AG10803 (cell line): ENCODE measurements at regions not wholly inside any gene's neighbourhood (a gene's known extent, or its start where the extent isn't known, plus 50 kb on each side); places are given as distances from the start of the nearest gene placed in this dataset.

ENCODE experiments used
- DNase-seq: peaks from one replicate; pipeline ENCODE4 v3.0.0; 2010; ENCODE audit warnings: low read depth
- H3K4me3 ChIP-seq: 2 replicates; pipeline ENCODE4 v1.5.1; 2011; ENCODE audit warnings: mild to moderate bottlenecking, low read length, control low read depth
- TF ChIP-seq, protein P1 (sequence below): conservative IDR thresholded peaks from 2 replicates; pipeline ENCODE4 v1.5.1; 2011; ENCODE audit warnings: mild to moderate bottlenecking, low read length, control low read depth, inconsistent platforms

DNA sequence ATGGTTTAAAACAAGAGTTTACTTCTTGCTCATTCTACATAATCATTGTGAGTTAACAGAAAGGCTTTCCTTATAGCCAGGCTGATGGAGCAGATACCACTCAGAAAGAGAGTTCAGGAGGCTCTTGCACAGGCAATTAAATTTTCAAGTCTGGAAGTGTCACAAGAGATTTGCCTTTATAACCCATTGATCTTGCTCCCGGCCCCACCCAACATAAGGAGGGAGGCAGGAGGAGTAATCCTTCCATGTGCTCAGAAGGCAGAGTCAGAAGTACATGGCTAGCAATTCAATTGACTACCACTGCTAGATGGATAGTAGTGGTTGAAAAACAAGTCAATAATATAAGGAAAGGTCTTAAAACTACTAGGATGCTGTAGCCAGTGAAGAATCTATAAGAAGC lies 346.3 kb upstream of the CDH11 start:
- H3K4me3 ChIP-seq: no peak overlapping the region
- TF ChIP-seq, protein P1, sequence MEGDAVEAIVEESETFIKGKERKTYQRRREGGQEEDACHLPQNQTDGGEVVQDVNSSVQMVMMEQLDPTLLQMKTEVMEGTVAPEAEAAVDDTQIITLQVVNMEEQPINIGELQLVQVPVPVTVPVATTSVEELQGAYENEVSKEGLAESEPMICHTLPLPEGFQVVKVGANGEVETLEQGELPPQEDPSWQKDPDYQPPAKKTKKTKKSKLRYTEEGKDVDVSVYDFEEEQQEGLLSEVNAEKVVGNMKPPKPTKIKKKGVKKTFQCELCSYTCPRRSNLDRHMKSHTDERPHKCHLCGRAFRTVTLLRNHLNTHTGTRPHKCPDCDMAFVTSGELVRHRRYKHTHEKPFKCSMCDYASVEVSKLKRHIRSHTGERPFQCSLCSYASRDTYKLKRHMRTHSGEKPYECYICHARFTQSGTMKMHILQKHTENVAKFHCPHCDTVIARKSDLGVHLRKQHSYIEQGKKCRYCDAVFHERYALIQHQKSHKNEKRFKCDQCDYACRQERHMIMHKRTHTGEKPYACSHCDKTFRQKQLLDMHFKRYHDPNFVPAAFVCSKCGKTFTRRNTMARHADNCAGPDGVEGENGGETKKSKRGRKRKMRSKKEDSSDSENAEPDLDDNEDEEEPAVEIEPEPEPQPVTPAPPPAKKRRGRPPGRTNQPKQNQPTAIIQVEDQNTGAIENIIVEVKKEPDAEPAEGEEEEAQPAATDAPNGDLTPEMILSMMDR: no peak
- DNase-seq: no peak

DNA sequence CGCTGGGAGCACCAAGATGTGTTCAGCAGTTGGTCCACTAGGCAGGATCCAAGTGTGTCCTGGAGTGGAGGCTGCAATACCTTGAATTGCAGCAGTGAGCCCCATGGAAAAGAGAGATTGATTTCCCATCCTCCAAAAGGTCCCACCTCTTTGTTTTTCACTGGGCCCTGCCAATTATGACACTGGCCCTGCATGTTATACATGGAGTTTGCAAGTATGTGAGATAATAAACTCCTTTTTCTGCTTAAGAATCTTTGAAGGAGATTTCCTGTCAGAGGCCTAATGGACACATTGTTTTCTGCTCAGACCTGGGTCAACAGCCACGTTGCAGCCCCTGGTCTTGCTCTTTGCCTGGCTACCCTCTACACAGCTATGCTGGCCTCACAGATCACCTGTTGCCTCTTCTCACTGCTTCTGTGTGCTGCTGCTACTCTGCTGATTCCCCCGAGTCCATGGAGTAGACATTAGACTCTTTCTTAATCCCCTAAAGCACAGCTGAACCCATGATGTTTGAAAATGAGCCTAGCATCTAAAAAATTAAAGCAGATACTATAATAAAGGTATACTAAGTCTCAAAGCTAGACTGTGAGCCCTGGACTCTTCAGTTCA lies 341.9 kb upstream of the CDH11 start:
- no peak overlapping the region for H3K4me3 ChIP-seq
- no peak for DNase-seq
- TF ChIP-seq, protein P1: no peak

DNA sequence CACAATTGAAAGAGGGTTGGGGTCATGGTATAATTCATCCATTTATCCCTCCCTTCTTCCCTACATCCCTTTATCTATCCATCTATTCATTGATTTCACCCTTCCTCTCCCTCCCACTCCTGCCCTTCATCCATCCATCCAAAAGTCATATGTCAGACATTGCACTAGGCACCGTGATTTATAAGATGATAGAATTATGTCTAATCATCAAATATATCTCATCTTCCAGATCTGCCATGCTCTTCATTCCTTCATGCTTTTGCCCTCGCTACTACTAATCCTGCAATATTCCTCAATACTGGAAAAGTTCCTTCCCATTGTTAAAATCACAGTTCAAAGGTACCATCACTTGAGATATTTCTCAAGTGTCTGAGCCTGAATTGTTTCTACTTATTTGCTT lies 335.2 kb upstream of the CDH11 start:
- no peak overlapping the region for H3K4me3 ChIP-seq
- TF ChIP-seq, protein P1: no peak

DNA sequence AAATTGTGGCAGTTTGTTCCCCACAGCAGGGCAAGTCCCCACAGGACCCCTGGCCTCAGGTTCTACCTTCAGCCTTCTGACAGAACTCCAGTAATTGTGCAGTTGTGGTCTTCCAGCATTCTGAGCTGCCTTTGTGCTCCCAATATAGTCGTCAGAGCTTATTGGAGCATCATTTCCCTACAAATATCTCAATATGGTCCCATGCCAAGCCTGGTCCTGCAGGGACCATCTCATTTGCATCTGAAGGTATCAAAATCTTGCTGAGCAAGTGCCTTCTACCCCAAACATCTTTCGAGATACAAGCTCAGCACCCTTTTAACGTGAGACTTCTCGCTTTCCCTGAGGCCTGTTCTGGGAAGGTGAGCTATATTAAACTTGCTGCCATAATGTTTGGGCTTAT lies 333.9 kb upstream of the CDH11 start:
- TF ChIP-seq, protein P1: no peak
- no peak overlapping the region for H3K4me3 ChIP-seq
- DNase-seq: no peak

More for the DNA sequence above, 335.2 kb upstream of the CDH11 start:
- no peak for DNase-seq

DNA sequence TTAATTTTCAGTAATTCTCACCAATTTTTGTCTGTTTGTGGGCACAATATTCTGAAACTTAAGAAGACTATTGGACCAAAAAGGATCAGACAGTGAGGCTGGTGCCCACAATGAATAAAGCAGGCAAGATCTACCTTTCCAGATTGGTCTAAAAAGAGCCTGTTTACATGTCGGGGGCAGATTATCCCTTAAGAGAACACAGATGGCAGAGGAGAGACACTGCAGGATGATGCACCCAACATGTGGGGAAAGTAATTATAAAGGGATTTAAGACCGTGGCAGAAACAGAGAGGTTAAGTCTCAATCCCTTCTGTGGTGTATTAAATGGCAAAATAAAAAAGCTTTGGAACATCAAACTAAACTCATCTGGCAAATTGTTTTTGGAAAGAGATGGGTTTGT lies 331.8 kb upstream of the CDH11 start:
- TF ChIP-seq, protein P1: no peak
- no peak for DNase-seq
- no peak overlapping the region for H3K4me3 ChIP-seq

DNA sequence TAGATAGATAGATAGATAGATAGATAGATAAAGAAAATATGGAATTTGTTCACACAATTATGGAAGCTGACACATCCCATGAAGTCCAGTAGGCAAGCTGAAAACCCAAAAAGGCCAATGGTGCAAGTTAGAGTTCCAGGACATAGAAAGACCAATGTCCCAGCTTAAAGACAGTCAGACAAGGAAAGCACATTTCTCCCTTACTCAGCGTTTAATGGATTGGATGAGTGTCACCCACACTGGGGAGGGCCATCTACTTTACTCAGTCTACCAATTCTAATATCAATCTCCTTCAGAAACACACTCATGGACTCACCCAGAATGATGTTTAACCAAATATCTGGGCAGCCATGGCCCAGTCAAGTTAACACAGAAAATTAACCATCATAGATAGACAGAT lies 327.7 kb upstream of the CDH11 start:
- H3K4me3 ChIP-seq: no peak overlapping the region
- TF ChIP-seq, protein P1: no peak
- DNase-seq: no peak

DNA sequence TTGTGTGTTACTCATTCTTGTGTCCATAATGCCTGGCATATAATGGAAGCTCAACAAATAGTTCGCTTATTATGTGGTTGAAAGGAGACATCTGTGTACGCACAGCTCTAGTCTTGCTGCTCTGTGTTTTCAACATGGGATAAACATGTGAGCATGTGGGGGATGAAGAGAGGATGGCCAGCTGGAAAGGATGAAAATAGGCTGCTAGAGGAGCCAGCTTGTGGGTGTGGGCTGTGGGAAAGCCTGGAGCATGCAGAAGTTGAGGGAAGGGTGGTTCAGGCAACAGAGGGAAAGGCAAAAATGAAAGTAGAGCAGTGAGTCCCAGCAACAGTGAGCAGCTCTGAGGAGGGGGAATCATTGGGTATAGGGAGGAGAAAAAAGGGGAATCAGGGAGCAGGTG lies 324.6 kb upstream of the CDH11 start:
- no peak for DNase-seq
- TF ChIP-seq, protein P1: no peak
- H3K4me3 ChIP-seq: no peak overlapping the region
